HG03196 (cell line): ENCODE measurements at regions not wholly inside any gene's neighbourhood (a gene's known extent, or its start where the extent isn't known, plus 50 kb on each side); places are given as distances from the start of the nearest gene placed in this dataset.
"Not testable (repeated sequence)": the region's sequence is repeated elsewhere in the genome, so short reads cannot be mapped to it uniquely, and the experiment has no call there.

Source experiments
- ATAC-seq: cut with Tn5 transposase; IDR thresholded peaks from one replicate; pipeline ENCODE4 v1.9.1; 2021; ENCODE audit not compliant: unreplicated experiment

DNA sequence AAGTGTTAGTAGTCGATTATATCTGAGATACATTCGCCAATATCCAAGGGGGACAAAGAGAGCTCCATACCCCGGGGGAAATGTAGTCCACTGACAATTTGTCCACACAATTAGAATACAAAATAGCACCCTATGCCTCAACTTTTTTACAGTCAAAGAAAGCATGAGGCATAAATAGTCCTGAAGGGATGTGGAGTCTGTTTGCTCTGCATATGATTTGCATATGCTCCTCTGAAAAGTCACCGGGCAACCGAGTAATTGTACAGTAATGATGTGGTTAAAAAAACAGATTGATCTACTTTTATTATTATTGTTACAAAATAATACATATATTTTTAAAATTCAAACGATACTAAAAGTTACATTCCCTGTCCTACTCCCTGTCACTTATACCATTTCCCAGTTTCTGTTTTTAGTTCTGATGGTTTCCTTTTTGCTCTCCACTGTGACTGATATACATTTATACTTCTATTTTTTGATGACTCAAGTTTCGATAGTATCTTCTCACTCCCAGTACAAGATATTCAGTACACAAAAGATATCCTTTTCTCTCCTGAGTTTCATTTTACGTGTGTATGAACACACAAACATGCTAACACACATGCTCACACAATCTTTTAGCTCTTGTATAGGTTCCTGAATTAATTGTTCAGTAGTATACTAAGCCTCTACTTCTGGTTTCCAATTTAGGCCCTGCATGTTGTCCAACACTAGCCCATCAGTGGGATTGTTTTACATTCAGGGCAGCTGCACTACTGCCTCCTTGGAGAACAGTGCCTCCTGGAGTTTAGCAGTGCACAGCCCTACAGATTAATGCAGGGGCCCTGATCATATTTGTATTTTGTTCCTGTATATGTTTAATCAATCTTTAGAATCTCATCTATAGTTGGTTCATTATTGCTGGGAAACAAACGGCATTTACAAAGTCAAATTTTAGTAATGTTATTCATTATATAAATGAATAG lies 130.9 kb downstream of the TES start:
- no peak for ATAC-seq

DNA sequence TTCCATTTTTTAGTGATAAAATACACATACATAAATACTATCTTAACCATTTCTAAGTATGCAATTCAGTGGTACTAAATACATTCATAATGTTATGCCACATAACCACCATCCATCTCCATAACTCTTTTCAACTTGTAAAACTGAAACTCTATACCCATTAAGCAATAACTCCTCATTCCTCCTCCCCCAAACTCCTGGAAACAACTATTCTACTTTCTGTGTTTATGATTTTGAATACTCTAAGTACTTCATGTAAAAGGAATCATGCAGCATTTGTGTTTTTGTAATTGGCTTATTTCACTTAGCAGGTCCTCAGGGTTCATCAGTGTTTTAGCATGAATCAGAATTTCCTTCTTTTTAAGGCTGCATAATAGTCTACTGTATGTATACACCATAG lies 131.8 kb downstream of the TES start:
- no peak for ATAC-seq

DNA sequence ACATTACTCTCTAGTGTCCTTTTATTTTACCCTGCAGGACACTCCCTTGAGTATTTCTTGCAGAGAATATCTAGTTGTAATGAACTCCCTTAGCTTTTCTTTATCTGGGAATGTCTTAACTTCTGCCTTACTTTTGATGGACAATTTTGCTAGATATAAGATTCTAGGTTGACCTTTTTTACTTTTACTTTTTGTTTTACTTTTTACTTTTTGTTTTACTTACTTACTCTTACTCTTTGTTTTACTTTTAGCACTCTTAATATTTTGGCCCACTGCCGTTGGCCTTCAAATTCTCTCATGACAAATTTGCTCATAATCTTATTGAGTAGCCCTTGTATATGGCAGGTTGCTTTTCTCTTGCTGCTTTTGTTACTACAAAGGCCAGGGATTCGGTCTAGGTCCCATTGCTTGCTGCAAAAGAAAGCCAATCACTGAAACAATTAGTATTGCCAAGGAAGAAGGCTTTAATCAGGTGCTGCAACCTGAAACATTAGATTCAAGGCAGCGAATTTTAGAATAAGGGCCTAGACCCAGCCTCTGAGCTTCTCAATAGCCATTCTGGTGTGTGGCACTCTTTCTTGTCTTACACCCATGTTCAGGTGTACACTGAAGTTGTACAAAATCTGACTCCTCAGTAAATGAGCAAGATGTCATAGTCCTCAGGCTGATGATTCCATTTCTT lies 137.0 kb downstream of the TES start:
- ATAC-seq = no peak

- no peak for ATAC-seq
These were observed 138.0 kb downstream of the TES start for GRCh38 chr7:116348346-116348745.

GRCh38 chr7:116351966-116352365 lies 141.6 kb downstream of the TES start:
- ATAC-seq = no peak

GRCh38 chr7:116353647-116354046 lies 143.3 kb downstream of the TES start:
- no peak for ATAC-seq

GRCh38 chr7:116354171-116354545 lies 143.8 kb downstream of the TES start:
- no peak for ATAC-seq

- no peak for ATAC-seq
These were observed 144.4 kb downstream of the TES start for GRCh38 chr7:116354546-116355423.

DNA sequence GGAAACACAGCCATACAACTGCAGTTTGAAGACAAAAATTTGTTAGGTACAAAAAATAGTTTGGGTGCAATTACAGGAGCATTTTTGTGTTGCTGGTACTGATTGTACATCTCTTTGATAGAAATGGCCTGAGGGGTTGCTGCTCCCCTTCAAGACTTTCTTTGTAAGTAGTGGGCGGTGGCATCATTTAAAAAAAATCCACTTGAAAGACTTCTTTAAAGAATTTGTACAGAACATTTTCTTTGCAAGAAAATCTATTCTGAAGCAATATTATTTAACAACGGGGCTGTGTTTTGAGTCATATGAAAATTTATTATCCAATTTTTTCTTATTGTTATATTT lies 144.1 kb upstream of the CAV2 start:
- no peak for ATAC-seq

DNA sequence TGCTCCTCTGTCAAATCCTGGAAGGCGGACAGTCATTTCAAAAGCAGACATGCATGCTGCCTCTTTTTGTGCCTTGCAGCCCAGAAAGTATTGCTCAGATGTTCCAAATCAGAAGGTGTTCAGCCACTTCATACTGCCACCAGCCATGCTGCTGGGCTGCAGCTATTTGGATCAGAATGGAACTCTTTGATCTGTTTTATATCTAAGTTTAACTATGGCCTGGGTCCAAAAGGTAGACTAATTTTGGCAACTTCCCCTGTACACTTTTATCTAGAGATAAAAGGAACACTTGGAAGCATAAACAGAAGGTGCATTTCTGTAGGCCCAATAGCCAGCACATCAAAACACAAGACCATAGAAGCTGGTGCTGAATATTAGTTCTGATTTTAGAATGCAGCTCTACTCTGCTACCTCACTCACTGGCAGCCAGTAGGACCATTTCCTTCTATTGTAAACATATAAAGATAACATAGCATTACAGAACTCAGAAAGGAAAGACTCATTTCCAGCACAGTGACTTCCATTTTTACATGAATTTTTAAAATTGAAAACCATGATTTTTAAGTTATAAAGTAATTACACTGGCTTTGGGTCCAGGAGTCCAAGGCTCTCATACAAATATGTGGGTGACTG lies 143.1 kb upstream of the CAV2 start:
- no peak for ATAC-seq

GRCh38 chr7:116356979-116357378 lies 142.6 kb upstream of the CAV2 start:
- ATAC-seq = no peak

DNA sequence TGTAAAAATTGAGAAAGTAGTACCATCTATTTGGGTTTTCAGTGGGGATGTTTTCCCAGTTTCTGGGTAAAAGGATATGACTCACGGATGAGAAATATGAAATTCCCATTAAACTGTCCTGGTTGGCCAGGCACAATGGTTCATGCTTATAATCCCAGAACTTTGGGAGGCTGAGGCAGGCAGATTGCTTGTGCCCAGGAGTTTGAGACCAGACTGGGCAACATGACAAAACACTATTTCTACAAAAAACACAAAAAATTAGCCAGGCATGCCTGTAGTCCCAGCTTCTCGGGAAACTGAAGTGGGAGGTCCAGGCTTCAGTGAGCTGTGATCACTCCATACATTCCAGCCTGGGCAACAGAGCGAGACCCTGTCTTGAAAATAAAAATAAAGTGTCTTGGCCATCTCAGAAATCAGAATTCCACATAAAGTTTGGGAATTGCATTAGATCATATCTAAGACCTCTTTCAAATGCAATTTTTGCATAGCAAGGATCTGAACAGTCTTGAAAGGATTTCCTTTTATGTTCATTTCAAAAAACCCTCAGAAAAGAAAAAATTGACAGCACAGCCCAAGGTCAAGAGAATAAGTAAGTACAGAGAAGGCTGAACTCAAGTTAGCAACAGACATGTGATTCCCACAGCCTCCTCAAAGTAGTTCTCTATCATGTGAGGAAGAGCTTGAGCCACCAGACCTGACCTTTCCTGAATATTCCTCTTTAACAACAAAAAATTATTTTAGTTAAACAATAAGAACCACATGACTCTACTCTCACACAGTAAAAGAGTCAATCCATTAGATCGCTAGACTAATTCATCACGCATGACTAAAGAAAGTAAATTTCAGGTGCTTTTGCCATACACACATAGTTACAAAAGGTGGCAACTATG lies 141.5 kb upstream of the CAV2 start:
- no peak for ATAC-seq

DNA sequence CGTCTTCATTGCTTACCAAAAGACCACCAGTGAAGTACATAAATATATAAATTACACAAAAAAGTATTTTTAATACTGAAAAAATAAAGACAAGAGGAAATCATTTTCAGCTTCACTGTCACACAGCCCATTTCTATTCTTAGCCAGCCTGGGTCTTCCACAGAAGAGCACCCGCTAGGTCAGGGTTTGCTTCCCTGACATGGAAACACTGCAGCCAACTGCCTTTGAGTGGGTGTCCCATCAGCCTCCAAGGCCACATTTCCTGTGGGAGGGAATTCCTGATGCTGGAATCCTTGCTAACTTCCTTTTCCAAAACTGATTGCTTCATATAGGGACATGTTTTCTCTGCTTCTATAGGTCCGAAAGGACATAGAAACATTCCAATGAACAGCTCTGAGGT lies 137.8 kb upstream of the CAV2 start:
- no peak for ATAC-seq

DNA sequence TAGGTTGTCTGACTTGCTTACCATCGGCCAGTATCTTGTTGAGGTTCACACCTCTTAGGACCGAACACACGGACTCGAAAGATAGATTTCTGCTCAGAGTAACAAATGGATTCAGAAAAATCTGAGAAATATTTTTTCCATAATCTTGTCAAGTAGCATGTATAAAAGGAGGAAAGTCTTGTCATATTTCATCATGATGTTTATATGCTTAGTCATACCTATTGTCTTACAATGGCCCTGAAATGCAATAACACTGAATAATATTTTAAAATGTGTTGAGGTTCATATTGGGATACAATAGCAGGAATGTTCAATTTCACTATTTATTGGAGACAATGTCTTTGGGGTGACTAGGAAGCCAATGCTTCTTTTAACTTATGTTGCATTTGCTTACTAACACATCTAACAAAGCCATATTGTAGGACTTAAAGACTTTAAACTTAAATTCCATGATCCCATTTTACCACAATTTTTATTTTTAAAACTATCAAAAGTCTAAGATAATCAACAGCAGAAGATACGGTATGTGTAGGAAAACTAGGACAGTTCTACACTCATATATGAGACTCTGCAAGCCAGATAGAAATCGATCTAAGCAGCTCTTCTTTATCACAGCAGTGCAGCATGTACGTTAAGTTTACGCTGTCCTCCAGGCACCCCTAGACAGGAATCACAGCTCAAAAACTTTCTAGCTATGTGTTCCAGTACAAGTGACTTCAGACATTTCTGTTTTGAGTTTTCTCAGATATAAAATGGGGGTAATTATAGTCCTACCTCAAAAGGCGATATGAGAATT lies 135.7 kb upstream of the CAV2 start:
- ATAC-seq = no peak

DNA sequence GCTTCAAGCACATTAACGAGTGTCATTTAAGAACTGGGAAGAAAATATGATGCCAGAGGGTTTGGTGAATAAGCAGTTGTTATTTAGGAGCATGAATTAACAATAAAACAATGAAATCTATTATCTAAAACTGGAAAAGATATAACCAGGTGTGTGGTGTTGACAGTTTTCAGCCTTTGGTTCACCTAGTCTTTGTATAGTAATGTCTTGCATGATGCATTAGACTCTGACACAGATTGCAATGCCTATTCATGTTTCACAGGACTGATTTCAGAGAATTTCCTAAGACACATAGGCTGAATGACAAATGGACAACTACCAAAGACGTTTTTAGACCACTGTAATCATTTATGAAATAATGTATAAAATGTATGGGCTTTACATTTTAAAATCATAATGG lies 135.1 kb upstream of the CAV2 start:
- no peak for ATAC-seq

DNA sequence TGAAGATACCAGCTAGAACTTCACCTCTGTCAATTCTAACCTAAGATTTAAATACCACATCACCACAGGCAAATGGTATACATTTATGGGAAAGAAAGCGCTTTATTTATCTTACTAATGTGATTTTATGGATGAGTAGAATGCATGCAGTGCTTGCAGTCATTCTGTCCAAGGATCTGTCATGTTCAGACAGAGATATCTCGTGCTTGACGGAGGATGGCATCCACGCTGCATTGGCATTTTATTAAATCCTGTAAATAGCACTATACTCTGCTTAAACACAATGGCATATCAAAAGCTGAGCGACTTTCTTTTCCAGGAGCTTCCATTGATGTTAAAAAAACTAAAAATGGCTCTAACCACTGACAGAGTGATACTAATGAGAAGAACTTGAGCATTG lies 133.7 kb upstream of the CAV2 start:
- ATAC-seq = no peak

- no peak for ATAC-seq
These were observed 132.2 kb upstream of the CAV2 start for GRCh38 chr7:116367171-116367813.

DNA sequence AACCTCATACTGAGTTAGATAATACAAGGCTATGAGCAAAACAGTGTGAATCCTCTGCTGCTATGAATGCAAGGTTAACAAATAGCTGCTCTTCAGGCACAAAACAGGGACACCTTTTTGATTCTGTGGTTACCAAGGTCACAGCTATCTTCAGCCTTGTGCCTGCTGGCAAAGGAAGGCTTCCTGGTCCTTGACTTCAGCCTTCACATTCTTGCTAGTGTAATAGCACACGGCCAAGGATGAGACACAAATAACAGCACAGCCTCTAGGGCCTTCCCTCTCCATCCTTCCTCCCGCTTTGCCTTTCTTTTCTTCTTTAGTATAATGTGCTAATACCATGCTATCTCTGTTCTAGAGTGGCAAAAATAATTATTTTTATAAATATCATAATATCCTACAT lies 130.6 kb upstream of the CAV2 start:
- ATAC-seq = no peak

GRCh38 chr7:116371536-116371935 lies 128.0 kb upstream of the CAV2 start:
- ATAC-seq = not testable (repeated sequence)
